WI38 (cell line): ENCODE measurements at regions not wholly inside any gene's neighbourhood (a gene's known extent, or its start where the extent isn't known, plus 50 kb on each side); places are given as distances from the start of the nearest gene placed in this dataset.

Experiments used
- H3K4me3 ChIP-seq: 2 replicates; pipeline ENCODE4 v1.5.1; 2011; ENCODE audit warnings: low read depth, mild to moderate bottlenecking, control low read depth, low read length
- TF ChIP-seq, protein P1 (sequence below): IDR thresholded peaks from 2 replicates; pipeline ENCODE4 v1.5.1; 2012; ENCODE audit warnings: low read depth, mild to moderate bottlenecking, control low read depth, low read length

DNA sequence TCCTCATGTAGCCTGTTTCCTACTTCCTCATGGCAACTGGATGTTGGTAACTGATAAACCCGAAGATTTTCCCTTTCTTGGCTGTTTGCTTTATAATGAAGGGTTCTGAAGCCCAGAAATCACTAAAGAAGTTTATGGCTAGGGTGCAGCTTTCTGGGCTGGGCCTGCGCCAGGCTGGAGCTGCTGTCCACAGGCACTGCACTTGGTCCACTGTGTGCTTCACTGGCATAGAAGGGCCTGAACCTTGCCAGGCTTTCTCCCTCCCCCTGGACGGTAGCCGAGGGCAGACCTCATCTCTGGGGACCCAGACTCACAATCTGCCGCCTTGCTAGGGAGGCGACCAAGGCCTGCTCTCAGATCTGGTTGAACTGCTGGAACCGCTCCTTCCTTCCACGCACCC lies 133.3 kb upstream of the SPRED2 start:
- H3K4me3 ChIP-seq, result no peak overlapping the region
- TF ChIP-seq, protein P1, sequence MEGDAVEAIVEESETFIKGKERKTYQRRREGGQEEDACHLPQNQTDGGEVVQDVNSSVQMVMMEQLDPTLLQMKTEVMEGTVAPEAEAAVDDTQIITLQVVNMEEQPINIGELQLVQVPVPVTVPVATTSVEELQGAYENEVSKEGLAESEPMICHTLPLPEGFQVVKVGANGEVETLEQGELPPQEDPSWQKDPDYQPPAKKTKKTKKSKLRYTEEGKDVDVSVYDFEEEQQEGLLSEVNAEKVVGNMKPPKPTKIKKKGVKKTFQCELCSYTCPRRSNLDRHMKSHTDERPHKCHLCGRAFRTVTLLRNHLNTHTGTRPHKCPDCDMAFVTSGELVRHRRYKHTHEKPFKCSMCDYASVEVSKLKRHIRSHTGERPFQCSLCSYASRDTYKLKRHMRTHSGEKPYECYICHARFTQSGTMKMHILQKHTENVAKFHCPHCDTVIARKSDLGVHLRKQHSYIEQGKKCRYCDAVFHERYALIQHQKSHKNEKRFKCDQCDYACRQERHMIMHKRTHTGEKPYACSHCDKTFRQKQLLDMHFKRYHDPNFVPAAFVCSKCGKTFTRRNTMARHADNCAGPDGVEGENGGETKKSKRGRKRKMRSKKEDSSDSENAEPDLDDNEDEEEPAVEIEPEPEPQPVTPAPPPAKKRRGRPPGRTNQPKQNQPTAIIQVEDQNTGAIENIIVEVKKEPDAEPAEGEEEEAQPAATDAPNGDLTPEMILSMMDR, result no peak

DNA sequence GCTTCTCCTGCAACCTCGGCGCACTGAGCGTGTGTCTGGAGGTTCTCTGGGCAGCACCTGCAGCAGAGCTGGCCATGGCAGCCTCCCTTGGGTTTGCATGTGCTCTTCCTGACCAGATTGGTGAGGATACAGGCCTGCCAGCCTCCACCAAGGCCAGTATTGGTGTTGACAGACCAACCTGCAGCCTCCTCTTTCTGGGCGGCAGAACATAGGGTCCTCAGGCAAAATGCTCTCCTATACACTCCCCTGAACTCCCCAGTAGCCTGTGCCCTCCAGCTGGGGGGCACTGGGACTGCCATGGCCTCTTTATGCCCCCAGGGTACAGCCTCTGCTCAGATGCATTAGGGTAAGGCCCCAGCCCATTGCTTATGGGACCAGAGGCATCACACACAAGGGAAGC lies 131.9 kb upstream of the SPRED2 start:
- H3K4me3 ChIP-seq, result no peak overlapping the region
- TF ChIP-seq, protein P1, result no peak

- TF ChIP-seq, protein P1, result no peak
- no peak overlapping the region for H3K4me3 ChIP-seq
Observed at GRCh38 chr2:65562890-65563289, 130.5 kb upstream of the SPRED2 start.

DNA sequence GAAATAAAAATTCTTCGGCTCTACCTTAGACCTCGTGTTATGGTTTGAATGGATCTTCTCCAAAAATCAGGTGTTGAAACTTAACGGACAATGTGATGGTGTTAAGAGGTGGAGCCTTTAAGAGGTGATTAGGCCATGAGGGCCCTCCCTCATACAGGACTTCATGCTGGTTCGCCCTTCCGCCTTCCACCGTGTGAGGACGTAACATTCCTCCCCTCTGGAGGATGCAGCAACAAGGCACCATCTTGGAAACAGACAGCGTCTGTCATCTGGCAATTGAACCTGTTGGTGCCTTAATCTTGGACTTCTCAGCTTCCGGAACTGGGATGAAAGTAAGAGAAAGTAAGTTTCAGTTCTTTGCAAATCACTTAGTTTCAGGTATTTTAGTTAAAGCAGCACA lies 126.3 kb upstream of the SPRED2 start:
- no peak overlapping the region for H3K4me3 ChIP-seq

GRCh38 chr2:65557616-65558573 lies 125.5 kb upstream of the SPRED2 start:
- H3K4me3 ChIP-seq, result no peak overlapping the region

More for the DNA sequence above, 126.3 kb upstream of the SPRED2 start:
- TF ChIP-seq, protein P1, result no peak

DNA sequence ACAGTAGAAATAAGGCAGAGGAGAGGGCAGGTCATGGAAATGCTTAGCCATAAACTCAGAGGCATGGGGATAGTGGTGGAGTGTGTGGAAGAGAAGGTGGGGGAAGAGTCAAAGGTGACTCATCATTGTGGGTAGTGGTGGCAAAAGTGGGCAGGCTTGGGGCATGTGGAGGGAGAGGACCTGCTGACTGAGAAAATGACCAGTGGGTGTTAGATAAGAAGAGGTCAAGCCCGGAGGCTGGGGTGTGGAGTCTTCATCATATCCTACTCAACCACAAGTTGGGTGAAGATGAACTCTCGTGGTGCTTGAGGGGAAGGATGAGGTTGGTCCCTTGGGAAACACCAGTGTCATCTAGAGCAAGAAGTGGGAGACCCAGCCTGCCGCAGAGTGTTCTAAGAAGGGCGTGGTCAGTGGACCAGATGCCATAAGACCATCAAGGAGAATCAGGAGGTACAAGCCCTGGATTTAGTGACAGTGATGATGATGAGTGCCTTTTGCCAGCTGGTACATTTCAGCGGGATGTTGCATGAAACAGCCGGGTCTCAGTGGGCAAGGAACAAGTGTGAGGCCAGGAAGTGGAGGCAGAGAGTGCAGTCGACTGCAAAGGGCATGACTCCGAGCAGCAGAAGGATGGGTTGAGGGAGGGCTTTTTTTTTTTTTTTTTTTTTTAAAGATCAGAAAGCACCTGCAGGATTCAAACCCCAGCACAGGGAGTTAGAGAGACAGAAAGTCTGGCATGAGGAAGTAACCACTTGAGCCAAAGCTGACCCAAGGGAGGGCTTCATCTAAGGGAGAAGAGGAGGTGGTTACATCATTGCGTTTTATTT lies 122.6 kb upstream of the SPRED2 start:
- no peak overlapping the region for H3K4me3 ChIP-seq
- TF ChIP-seq, protein P1, result no peak

More at GRCh38 chr2:65557616-65558573, 125.5 kb upstream of the SPRED2 start:
- TF ChIP-seq, protein P1, result no peak

- TF ChIP-seq, protein P1, result no peak
- no peak overlapping the region for H3K4me3 ChIP-seq
Observed at GRCh38 chr2:65553504-65554074, 121.2 kb upstream of the SPRED2 start.
